Upper lobe of left lung (tissue), 6 donors: ENCODE measurements at regions not wholly inside any gene's neighbourhood (a gene's known extent, or its start where the extent isn't known, plus 50 kb on each side); places are given as distances from the start of the nearest gene placed in this dataset.

Experiments used
- ATAC-seq, 2 donors: fragments of 200-7000 bp; cut with Tn5 transposase; one replicate each; pipeline ENCODE4 v1.9.1; 2022; ENCODE audit warnings: mild to moderate bottlenecking in 2 of 2, moderate library complexity in 2 of 2; ENCODE audit not compliant: low FRiP score in 2 of 2
- DNase-seq, 2 donors: peaks; one replicate each; pipeline ENCODE4 v3.0.0-alpha.2; 2019 to 2020
- H3K27ac ChIP-seq, 4 donors: fragments of 200-600 bp; sonication (generic); one replicate each; pipeline ENCODE4 v1.5.1; 2016 to 2019
- H3K27me3 ChIP-seq, 4 donors: fragments of 200-600 bp; sonication (generic); one replicate each; pipeline ENCODE4 v1.5.1; 2017 to 2019
- H3K36me3 ChIP-seq, 4 donors: fragments of 200-600 bp; sonication (generic); one replicate each; pipeline ENCODE4 v1.5.1; 2016 to 2019
- H3K4me1 ChIP-seq, 4 donors: fragments of 200-600 bp; sonication (generic); one replicate each; pipeline ENCODE4 v1.5.1; 2018 to 2019
- H3K4me3 ChIP-seq, 4 donors: fragments of 200-600 bp; sonication (generic); one replicate each; pipeline ENCODE4 v1.5.1; 2017 to 2019; ENCODE audit warnings: mild to moderate bottlenecking in 2 of 4, moderate library complexity in 1 of 4
- H3K9me3 ChIP-seq, 4 donors: fragments of 200-600 bp; sonication (generic); one replicate each; pipeline ENCODE4 v1.5.1; 2018 to 2019
- CTCF ChIP-seq, 6 experiments: fragments of 450-650 bp in 4 of 6; fragments of 200-600 bp in 2 of 6; sonication (generic) in 2 of 6; IDR thresholded peaks; one replicate each; pipeline ENCODE4 v1.5.1; 2016 to 2019; ENCODE audit warnings: antibody characterized with exemption in 6 of 6
- EP300 ChIP-seq, 4 donors: sonication (generic); formaldehyde crosslinking; IDR thresholded peaks; one replicate each; pipeline ENCODE4 v1.5.1; 2017; ENCODE audit warnings: antibody characterized with exemption in 4 of 4, control low read depth in 2 of 4
- POLR2A ChIP-seq, 4 donors: fragments of 450-650 bp; IDR thresholded peaks; one replicate each; pipeline ENCODE4 v1.5.1; 2016 to 2017; ENCODE audit warnings: antibody characterized with exemption in 4 of 4, mild to moderate bottlenecking in 2 of 4
- POLR2AphosphoS5 ChIP-seq, 2 donors: sonication (generic); formaldehyde crosslinking; IDR thresholded peaks; one replicate each; pipeline ENCODE4 v1.5.1; 2017; ENCODE audit warnings: antibody characterized with exemption in 2 of 2
- WGBS, 2 donors: methylation state at CpG; one replicate each; pipeline ENCODE4 v1.1.5; 2017 to 2018; 5-methylcytosine and 5-hydroxymethylcytosine counted together
- donor health status: DM: no; HTN: no; CAD: no; lungs with moderate emphysema.
- donor health status: DM: no; HTN: yes; CAD: no; lungs with severe emphysema.

- H3K27me3 ChIP-seq: no peaks in the 10 kb centered on the region
- no peak overlapping the region for H3K4me3 ChIP-seq
- H3K36me3 ChIP-seq: no peaks in the 10 kb centered on the region
- H3K9me3 ChIP-seq: no peaks in the 10 kb centered on the region
- TF ChIP-seq EP300 (IDR thresholded peaks at IDR 0.05): peak in 1 of 4 donors; percentile 3
- peak in 1 of 2 donors; percentile 42 for TF ChIP-seq POLR2AphosphoS5 (IDR thresholded peaks at IDR 0.05)
- TF ChIP-seq POLR2A (IDR thresholded peaks at IDR 0.05): no peak
- no peak for TF ChIP-seq CTCF (IDR thresholded peaks at IDR 0.05)
- WGBS, 2 donors: 82 to 88% methylated on average over 8 of the region's 8 CpGs
- ATAC-seq (peak in 1 of 2 donors; percentile 76), DNase-seq (no peak)
- H3K27ac ChIP-seq: peak overlapping the region in 3 of 4 donors; percentile 22 to 68 (median 66)
- peaks cover 57 to 62% (median 59%) of the 10 kb centered on the region in 4 donors for H3K4me1 ChIP-seq
These were observed 50.2 kb upstream of the CTAGE1 start for GRCh38 chr18:22467760-22468553.

- WGBS, 2 donors: 95 to 98% methylated on average over 6 of the region's 6 CpGs
- no peak for DNase-seq
- Histone ChIP-seq H3K36me3 (no peaks in the 10 kb centered on the region), H3K4me3 (no peak overlapping the region), H3K9me3 (no peaks in the 10 kb centered on the region), H3K27me3 (no peaks in the 10 kb centered on the region), H3K4me1 (peaks cover 57 to 62% (median 59%) of the 10 kb centered on the region in 4 donors), H3K27ac (peak overlapping the region in 1 of 4 donors; percentile 68)
- no peak for ATAC-seq
- TF ChIP-seq POLR2AphosphoS5 (IDR thresholded peaks at IDR 0.05) (no peak), EP300 (IDR thresholded peaks at IDR 0.05) (no peak), CTCF (IDR thresholded peaks at IDR 0.05) (no peak)
These were observed 50.8 kb upstream of the CTAGE1 start for GRCh38 chr18:22468554-22468891.

- DNase-seq (no peak), ATAC-seq (no peak)
- TF ChIP-seq POLR2A (IDR thresholded peaks at IDR 0.05) (no peak), EP300 (IDR thresholded peaks at IDR 0.05) (no peak), POLR2AphosphoS5 (IDR thresholded peaks at IDR 0.05) (no peak), CTCF (IDR thresholded peaks at IDR 0.05) (no peak)
- H3K4me3 ChIP-seq: no peak overlapping the region
- H3K9me3 ChIP-seq: no peaks in the 10 kb centered on the region
- 68 to 79% methylated on average over 6 of the region's 6 CpGs for WGBS, 2 donors
- H3K27me3 ChIP-seq: no peaks in the 10 kb centered on the region
- peaks cover 57 to 62% (median 59%) of the 10 kb centered on the region in 4 donors for H3K4me1 ChIP-seq
- no peaks in the 10 kb centered on the region for H3K36me3 ChIP-seq
- H3K27ac ChIP-seq: peak overlapping the region in 2 of 4 donors; percentile 70 to 82
These were observed 51.5 kb upstream of the CTAGE1 start for GRCh38 chr18:22469061-22469734.

- no peak for ATAC-seq
- Histone ChIP-seq H3K9me3 (no peaks in the 10 kb centered on the region), H3K27me3 (no peaks in the 10 kb centered on the region), H3K4me3 (no peak overlapping the region), H3K27ac (peak overlapping the region; percentile 58 to 82 (median 74)), H3K4me1 (peaks cover 57 to 62% (median 59%) of the 10 kb centered on the region in 4 donors), H3K36me3 (no peaks in the 10 kb centered on the region)
- no peak for TF ChIP-seq POLR2A (IDR thresholded peaks at IDR 0.05)
- no peak for TF ChIP-seq POLR2AphosphoS5 (IDR thresholded peaks at IDR 0.05)
- no peak for TF ChIP-seq CTCF (IDR thresholded peaks at IDR 0.05)
- TF ChIP-seq EP300 (IDR thresholded peaks at IDR 0.05): no peak
- no peak for DNase-seq
- WGBS, 2 donors: 45 to 53% methylated on average over 4 of the region's 4 CpGs
These were observed 52.2 kb upstream of the CTAGE1 start for GRCh38 chr18:22469926-22470247.
